CD4-positive, CD25-positive, alpha-beta regulatory T cell (primary cell): ENCODE measurements at regions not wholly inside any gene's neighbourhood (a gene's known extent, or its start where the extent isn't known, plus 50 kb on each side); places are given as distances from the start of the nearest gene placed in this dataset.

Experiments used
- ATAC-seq, 2 donors: fragments of 150-1000 bp; cut with Tn5 transposase; one replicate each; pipeline ENCODE4 v1.10.0; 2021; ENCODE audit warnings: low read depth in 2 of 2, moderate number of reproducible peaks in 2 of 2, moderate library complexity in 1 of 2
- DNase-seq, 3 donors: peaks; one replicate each; pipeline versions ENCODE4 v3.0.0 to v3.0.0-alpha.2; 2012 to 2022; ENCODE audit warnings: mixed read lengths in 1 of 3
- H3K27ac ChIP-seq: one replicate; pipeline ENCODE4 v1.7.0; 2013; ENCODE audit warnings: mild to moderate bottlenecking, low read length; ENCODE audit not compliant: insufficient read depth, poor library complexity, severe bottlenecking
- H3K27me3 ChIP-seq: one replicate; pipeline ENCODE4 v1.7.0; 2013; ENCODE audit warnings: low read length; ENCODE audit not compliant: control insufficient read depth, insufficient read depth
- H3K36me3 ChIP-seq: one replicate; pipeline ENCODE4 v1.7.0; 2013; ENCODE audit warnings: mild to moderate bottlenecking, low read length, moderate library complexity; ENCODE audit not compliant: control insufficient read depth, insufficient read depth
- H3K4me1 ChIP-seq: 2 replicates; pipeline ENCODE4 v1.7.0; 2013; ENCODE audit warnings: mild to moderate bottlenecking, low read length; ENCODE audit not compliant: insufficient read depth, control insufficient read depth, poor library complexity, severe bottlenecking
- H3K4me3 ChIP-seq: one replicate; pipeline ENCODE4 v1.7.0; 2013; ENCODE audit warnings: low read depth, mild to moderate bottlenecking, low read length, moderate library complexity
- H3K9me3 ChIP-seq, 2 experiments: 1 replicate in 1 of 2; 2 replicates in 1 of 2; pipeline ENCODE4 v1.7.0; 2013; ENCODE audit warnings: low read length in 2 of 2, mild to moderate bottlenecking in 1 of 2, moderate library complexity in 1 of 2; ENCODE audit not compliant: control insufficient read depth in 2 of 2
- H3K27ac Mint-ChIP-seq, 3 donors: one replicate each; pipeline ENCODE4 v1.8.0; 2020 to 2022; ENCODE audit warnings: mild to moderate bottlenecking in 3 of 3, mixed read lengths in 3 of 3, moderate library complexity in 2 of 3
- H3K27me3 Mint-ChIP-seq: one replicate; pipeline ENCODE4 v1.8.0; 2022; ENCODE audit warnings: mild to moderate bottlenecking, mixed read lengths
- H3K36me3 Mint-ChIP-seq: one replicate; pipeline ENCODE4 v1.8.0; 2020; ENCODE audit warnings: mixed read lengths
- H3K4me1 Mint-ChIP-seq, 4 donors: one replicate each; pipeline ENCODE4 v1.8.0; 2020 to 2022; ENCODE audit warnings: mixed read lengths in 4 of 4, mild to moderate bottlenecking in 1 of 4
- H3K4me3 Mint-ChIP-seq, 4 donors: one replicate each; pipeline ENCODE4 v1.8.0; 2020 to 2022; ENCODE audit warnings: mild to moderate bottlenecking in 4 of 4, mixed read lengths in 4 of 4, moderate library complexity in 3 of 4
- H3K9me3 Mint-ChIP-seq, 7 donors: one replicate each; pipeline ENCODE4 v1.8.0; 2020 to 2022; ENCODE audit warnings: mixed read lengths in 7 of 7, mild to moderate bottlenecking in 3 of 7, moderate library complexity in 2 of 7

DNA sequence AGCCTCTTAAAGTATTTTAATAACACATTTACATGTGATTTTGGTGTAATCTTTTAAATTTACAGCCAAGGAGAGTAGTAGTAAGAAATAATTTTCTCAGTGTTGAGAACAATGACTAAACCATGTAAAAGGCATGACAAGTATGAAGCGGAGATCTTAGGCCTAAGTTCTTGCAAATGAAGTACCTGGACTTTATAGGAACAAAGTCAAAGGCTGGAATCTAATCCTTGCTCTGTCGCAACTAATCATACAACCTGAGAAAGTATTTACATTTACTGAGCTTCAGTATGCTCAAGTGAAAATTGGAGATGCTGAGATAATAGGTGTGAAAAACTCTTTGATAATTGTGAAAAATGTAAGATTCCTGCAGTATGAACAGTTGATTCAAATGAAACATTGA is 86.4 kb upstream of the VGLL3 start:
- H3K4me3 ChIP-seq = no peak overlapping the region
- no peak for DNase-seq
- no peaks in the 10 kb centered on the region for H3K9me3 ChIP-seq
- H3K27me3 ChIP-seq = no peaks in the 10 kb centered on the region
- no peaks in the 10 kb centered on the region for H3K4me1 ChIP-seq
- Mint-ChIP-seq H3K4me1 (no peaks in the 10 kb centered on the region), H3K4me3 (no peak overlapping the region), H3K27me3 (no peaks in the 10 kb centered on the region), H3K9me3 (peaks cover 0 to 4% (median 1%) of the 10 kb centered on the region in 7 donors), H3K36me3 (no peaks in the 10 kb centered on the region), H3K27ac (no peak overlapping the region)
- H3K27ac ChIP-seq = no peak overlapping the region
- H3K36me3 ChIP-seq = no peaks in the 10 kb centered on the region
- ATAC-seq = no peak

DNA sequence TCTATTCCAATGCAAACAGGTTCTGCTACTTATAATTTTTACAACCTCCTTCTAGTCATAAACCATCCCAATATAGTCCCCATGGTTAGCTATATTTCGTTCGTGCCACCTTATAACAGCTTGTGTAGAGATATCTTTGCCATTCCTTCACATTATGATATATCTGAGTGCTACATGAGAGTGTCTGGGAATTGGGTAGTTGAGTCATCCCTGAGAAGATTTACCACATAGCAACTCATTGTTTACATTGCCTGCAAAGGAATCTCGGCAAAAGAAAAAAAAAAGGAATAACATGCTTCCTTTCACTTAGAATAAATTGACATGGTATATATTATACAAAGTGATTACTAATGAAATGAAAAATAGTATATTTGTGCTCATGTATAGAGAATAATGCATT is 86.0 kb upstream of the VGLL3 start:
- Histone ChIP-seq H3K27me3 (no peaks in the 10 kb centered on the region), H3K4me3 (no peak overlapping the region), H3K36me3 (no peaks in the 10 kb centered on the region), H3K27ac (no peak overlapping the region), H3K9me3 (no peaks in the 10 kb centered on the region), H3K4me1 (no peaks in the 10 kb centered on the region)
- Mint-ChIP-seq H3K4me3 (no peak overlapping the region), H3K36me3 (no peaks in the 10 kb centered on the region), H3K9me3 (peaks cover 0 to 4% (median 1%) of the 10 kb centered on the region in 7 donors), H3K27ac (no peak overlapping the region), H3K4me1 (no peaks in the 10 kb centered on the region), H3K27me3 (no peaks in the 10 kb centered on the region)
- DNase-seq = no peak
- no peak for ATAC-seq

DNA sequence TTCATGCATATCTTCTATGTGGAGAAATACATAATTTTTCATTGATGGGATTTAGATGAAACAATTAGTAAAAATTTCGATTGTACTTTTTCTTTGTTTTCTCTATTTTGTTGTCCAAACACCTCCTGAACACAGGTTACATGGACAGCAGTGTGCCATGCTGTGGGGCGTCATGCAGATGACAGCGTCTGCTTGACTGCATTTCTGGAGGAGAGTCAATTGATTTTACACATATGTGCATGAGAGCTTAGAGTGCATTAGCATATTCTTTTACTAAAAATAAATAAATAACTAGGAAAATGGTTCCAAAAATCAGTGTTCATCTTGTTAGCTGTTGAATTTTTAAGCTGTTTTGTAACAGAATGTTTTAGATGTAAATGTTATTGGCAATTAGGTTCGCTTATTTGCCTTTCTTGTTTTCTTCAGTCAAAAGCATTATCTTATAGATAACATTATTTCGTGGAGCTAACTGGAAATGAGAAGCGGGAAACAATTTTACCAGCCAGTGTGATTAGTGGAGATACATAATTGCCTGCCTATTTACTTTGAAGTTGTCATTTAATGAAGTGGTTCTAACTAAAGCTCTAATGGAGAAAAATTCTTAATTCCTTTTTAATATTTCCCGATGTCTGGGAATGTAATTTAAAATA is 82.7 kb upstream of the VGLL3 start:
- Mint-ChIP-seq H3K27ac (no peak overlapping the region), H3K4me1 (no peaks in the 10 kb centered on the region), H3K36me3 (no peaks in the 10 kb centered on the region), H3K9me3 (peaks cover 0 to 4% (median 0%) of the 10 kb centered on the region in 7 donors), H3K4me3 (no peak overlapping the region), H3K27me3 (no peaks in the 10 kb centered on the region)
- H3K4me3 ChIP-seq = no peak overlapping the region
- H3K4me1 ChIP-seq = no peaks in the 10 kb centered on the region
- no peaks in the 10 kb centered on the region for H3K36me3 ChIP-seq
- no peak overlapping the region for H3K27ac ChIP-seq
- DNase-seq (no peak), ATAC-seq (no peak)
- H3K9me3 ChIP-seq = no peaks in the 10 kb centered on the region
- H3K27me3 ChIP-seq = no peaks in the 10 kb centered on the region

DNA sequence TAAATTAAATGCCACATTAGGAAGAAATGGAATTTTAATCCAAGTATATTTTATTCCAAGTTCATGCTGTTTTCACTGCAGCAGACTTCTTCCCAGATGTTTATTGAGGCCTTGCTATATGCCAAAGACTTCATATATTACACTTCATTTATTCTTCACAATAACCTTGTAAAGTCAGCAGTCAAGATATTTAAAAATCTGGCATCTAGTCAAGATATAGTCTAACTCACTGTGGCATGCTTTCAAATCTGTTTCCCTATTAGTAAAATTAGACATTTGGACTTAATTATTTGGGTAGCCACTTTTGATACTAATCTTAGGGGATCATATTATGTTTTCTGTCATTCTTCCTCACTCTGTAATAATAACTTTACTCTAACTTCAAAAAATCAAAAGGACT is 81.5 kb upstream of the VGLL3 start:
- Mint-ChIP-seq H3K36me3 (no peaks in the 10 kb centered on the region), H3K27ac (no peak overlapping the region), H3K9me3 (peaks cover 0 to 4% (median 0%) of the 10 kb centered on the region in 7 donors), H3K4me3 (no peak overlapping the region), H3K4me1 (no peaks in the 10 kb centered on the region), H3K27me3 (no peaks in the 10 kb centered on the region)
- Histone ChIP-seq H3K4me1 (no peaks in the 10 kb centered on the region), H3K27me3 (no peaks in the 10 kb centered on the region), H3K4me3 (no peak overlapping the region), H3K27ac (no peak overlapping the region), H3K9me3 (no peaks in the 10 kb centered on the region), H3K36me3 (no peaks in the 10 kb centered on the region)
- no peak for DNase-seq
- no peak for ATAC-seq

DNA sequence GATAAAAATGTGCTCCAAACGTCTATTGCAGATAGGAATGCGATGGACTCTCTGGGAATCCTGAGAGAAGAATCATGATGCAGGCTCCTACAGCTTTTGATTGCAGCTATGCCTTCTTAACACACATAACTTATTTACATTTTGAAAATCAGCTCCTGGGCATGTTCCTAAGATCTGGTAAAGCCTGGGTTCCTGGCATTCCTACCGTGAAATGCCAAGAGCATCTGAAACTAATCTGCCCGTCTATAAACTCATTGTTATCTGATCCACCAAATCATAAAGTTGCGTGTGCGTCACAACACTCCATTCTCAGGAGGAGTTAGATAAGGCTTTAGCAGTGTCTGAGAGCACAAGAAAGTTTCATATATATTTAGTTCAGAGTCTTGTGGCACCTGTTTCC is 79.0 kb upstream of the VGLL3 start:
- Histone ChIP-seq H3K4me1 (no peaks in the 10 kb centered on the region), H3K9me3 (no peaks in the 10 kb centered on the region), H3K27ac (no peak overlapping the region), H3K27me3 (no peaks in the 10 kb centered on the region), H3K36me3 (no peaks in the 10 kb centered on the region), H3K4me3 (no peak overlapping the region)
- Mint-ChIP-seq H3K4me3 (no peak overlapping the region), H3K9me3 (peaks cover 0 to 5% (median 0%) of the 10 kb centered on the region in 7 donors), H3K27me3 (no peaks in the 10 kb centered on the region), H3K27ac (no peak overlapping the region), H3K4me1 (no peaks in the 10 kb centered on the region), H3K36me3 (no peaks in the 10 kb centered on the region)
- DNase-seq = no peak
- no peak for ATAC-seq

DNA sequence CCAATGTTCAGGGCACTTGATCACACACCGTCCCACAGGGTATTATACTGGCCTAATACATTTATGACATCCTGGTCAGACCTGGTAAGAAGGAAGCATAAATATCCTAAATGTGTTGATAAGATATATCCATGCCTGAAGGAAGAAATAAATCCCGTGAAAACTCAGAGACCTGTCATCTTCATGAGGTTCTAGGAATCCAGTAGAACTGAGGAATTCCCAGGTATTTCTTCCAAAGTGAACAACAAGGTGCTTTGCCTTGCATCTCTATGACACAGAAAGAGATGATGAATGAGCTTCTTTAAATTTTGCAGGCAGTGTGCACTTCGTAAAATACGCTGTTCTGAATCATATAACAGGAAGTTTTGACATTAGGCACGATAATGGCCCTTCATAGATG is 78.1 kb upstream of the VGLL3 start:
- no peaks in the 10 kb centered on the region for H3K36me3 ChIP-seq
- no peak overlapping the region for H3K27ac Mint-ChIP-seq
- no peaks in the 10 kb centered on the region for H3K27me3 ChIP-seq
- H3K9me3 Mint-ChIP-seq = peaks cover 0 to 5% (median 0%) of the 10 kb centered on the region in 7 donors
- H3K9me3 ChIP-seq = no peaks in the 10 kb centered on the region
- H3K4me1 ChIP-seq = no peaks in the 10 kb centered on the region
- ATAC-seq (no peak), DNase-seq (no peak)
- no peaks in the 10 kb centered on the region for H3K27me3 Mint-ChIP-seq
- H3K4me3 ChIP-seq = no peak overlapping the region
- H3K27ac ChIP-seq = no peak overlapping the region
- H3K4me3 Mint-ChIP-seq = no peak overlapping the region
- H3K4me1 Mint-ChIP-seq = no peaks in the 10 kb centered on the region
- H3K36me3 Mint-ChIP-seq = no peaks in the 10 kb centered on the region

DNA sequence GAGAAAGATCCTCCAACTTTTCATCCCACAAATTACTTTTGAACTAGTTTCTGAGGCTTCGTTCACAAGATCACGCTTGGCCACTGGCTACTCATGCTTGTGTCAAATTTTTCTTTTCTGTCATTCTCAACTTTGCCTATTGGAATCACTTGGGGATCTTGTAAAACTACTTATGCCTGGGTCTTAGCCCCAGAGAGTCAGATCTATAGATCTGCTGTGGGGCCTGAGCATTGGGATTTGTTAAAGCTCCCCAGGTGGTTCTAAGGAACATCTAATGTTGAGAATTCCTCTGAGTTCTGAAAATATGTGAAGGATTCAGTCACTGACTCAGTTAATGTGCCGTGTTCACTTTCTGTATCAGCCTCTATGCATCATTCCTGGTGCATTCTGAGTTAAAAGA is 71.7 kb upstream of the VGLL3 start:
- no peaks in the 10 kb centered on the region for H3K27me3 Mint-ChIP-seq
- ATAC-seq = no peak
- H3K4me3 Mint-ChIP-seq = no peak overlapping the region

DNA sequence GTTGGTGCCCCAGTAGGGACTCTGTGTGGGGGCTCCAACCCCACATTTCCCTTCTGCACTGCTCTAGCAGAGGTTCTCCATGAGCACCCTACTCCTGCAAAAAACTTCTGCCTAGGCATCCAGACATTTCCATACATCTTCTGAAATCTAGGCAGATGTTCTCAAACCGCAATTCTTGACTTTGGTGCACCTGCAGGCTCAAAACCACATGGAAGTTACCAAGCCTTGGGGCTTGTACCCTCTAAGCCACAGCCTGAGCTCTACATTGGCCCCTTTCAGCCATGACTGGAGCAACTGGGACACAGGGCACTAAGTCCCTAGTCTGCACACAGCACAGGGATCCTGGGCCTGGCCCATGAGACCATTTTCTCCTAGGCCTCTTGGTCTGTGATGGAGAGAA is 66.5 kb upstream of the VGLL3 start:
- Mint-ChIP-seq H3K4me3 (no peak overlapping the region), H3K9me3 (peaks cover 0 to 8% (median 4%) of the 10 kb centered on the region in 7 donors), H3K4me1 (no peaks in the 10 kb centered on the region), H3K27me3 (no peaks in the 10 kb centered on the region), H3K27ac (no peak overlapping the region), H3K36me3 (no peaks in the 10 kb centered on the region)
- Histone ChIP-seq H3K27ac (no peak overlapping the region), H3K9me3 (no peaks in the 10 kb centered on the region), H3K27me3 (no peaks in the 10 kb centered on the region), H3K4me3 (no peak overlapping the region), H3K36me3 (no peaks in the 10 kb centered on the region), H3K4me1 (no peaks in the 10 kb centered on the region)
- DNase-seq (no peak), ATAC-seq (no peak)

More for the DNA sequence above, 71.7 kb upstream of the VGLL3 start:
- H3K27ac ChIP-seq = no peak overlapping the region
- Mint-ChIP-seq H3K4me1 (no peaks in the 10 kb centered on the region), H3K27ac (no peak overlapping the region), H3K9me3 (peaks cover 0 to 12% (median 3%) of the 10 kb centered on the region in 7 donors), H3K36me3 (no peaks in the 10 kb centered on the region)
- H3K9me3 ChIP-seq = no peaks in the 10 kb centered on the region
- H3K4me1 ChIP-seq = no peaks in the 10 kb centered on the region
- no peaks in the 10 kb centered on the region for H3K36me3 ChIP-seq
- no peak overlapping the region for H3K4me3 ChIP-seq
- no peak for DNase-seq
- no peaks in the 10 kb centered on the region for H3K27me3 ChIP-seq
